Lung (tissue), 11 donors: ENCODE measurements at regions not wholly inside any gene's neighbourhood (a gene's known extent, or its start where the extent isn't known, plus 50 kb on each side); places are given as distances from the start of the nearest gene placed in this dataset.

ENCODE experiments used
- ATAC-seq: fragments of 200-7000 bp; cut with Tn5 transposase; one replicate; pipeline ENCODE4 v1.9.1; 2020; ENCODE audit warnings: moderate number of reproducible peaks; ENCODE audit not compliant: insufficient read depth, low FRiP score
- DNase-seq, 3 donors: peaks; one replicate each; pipeline ENCODE4 v3.0.0-alpha.2; 2013 to 2017
- H3K27ac ChIP-seq, 2 donors: one replicate each; pipeline ENCODE4 v1.5.1; 2013; ENCODE audit warnings: mild to moderate bottlenecking in 2 of 2, moderate library complexity in 2 of 2, control low read depth in 1 of 2, inconsistent platforms in 1 of 2, low read depth in 1 of 2, low read length in 1 of 2
- H3K27me3 ChIP-seq, 3 donors: one replicate each; pipeline ENCODE4 v1.5.1; 2013; ENCODE audit warnings: low read length in 2 of 3; ENCODE audit not compliant: control insufficient read depth in 3 of 3, insufficient read depth in 3 of 3
- H3K36me3 ChIP-seq, 4 donors: one replicate each; pipeline ENCODE4 v1.5.1; 2013; ENCODE audit warnings: low read length in 4 of 4, mild to moderate bottlenecking in 1 of 4, moderate library complexity in 1 of 4; ENCODE audit not compliant: control insufficient read depth in 4 of 4, insufficient read depth in 4 of 4
- H3K4me1 ChIP-seq, 5 donors: one replicate each; pipeline ENCODE4 v1.5.1; 2013; ENCODE audit warnings: low read length in 5 of 5, mild to moderate bottlenecking in 2 of 5, moderate library complexity in 1 of 5; ENCODE audit not compliant: control insufficient read depth in 5 of 5, insufficient read depth in 5 of 5
- H3K4me3 ChIP-seq: one replicate; pipeline ENCODE4 v1.5.1; 2013; ENCODE audit warnings: mild to moderate bottlenecking, control low read depth, moderate library complexity
- H3K9ac ChIP-seq, 2 donors: one replicate each; pipeline ENCODE4 v1.5.1; 2013; ENCODE audit warnings: low read length in 2 of 2, control low read depth in 1 of 2; ENCODE audit not compliant: insufficient read depth in 1 of 2
- H3K9me3 ChIP-seq, 4 donors: one replicate each; pipeline ENCODE4 v1.5.1; 2013; ENCODE audit warnings: low read length in 3 of 4, mild to moderate bottlenecking in 1 of 4, moderate library complexity in 1 of 4; ENCODE audit not compliant: control insufficient read depth in 4 of 4, insufficient read depth in 3 of 4
- WGBS, 2 donors: extraction: QIAGEN DNeasy Blood & Tissue Kit; methylation state at CpG; one replicate each; pipeline ENCODE4 v1.1.7; 2013; 5-methylcytosine and 5-hydroxymethylcytosine counted together
- TF ChIP-seq, protein P1 (sequence below): IDR thresholded peaks from 2 replicates; pipeline ENCODE4 v1.5.1; 2012; ENCODE audit warnings: mild to moderate bottlenecking; ENCODE audit errors: control extremely low read depth, extremely low read depth
- donor health status: control.
- donor health status: control.
- donor health status: Bipolar disorder and iron deficiency.
- donor health status: healthy.
- donor health status: DM: yes; HTN: yes; CAD: no.

DNA sequence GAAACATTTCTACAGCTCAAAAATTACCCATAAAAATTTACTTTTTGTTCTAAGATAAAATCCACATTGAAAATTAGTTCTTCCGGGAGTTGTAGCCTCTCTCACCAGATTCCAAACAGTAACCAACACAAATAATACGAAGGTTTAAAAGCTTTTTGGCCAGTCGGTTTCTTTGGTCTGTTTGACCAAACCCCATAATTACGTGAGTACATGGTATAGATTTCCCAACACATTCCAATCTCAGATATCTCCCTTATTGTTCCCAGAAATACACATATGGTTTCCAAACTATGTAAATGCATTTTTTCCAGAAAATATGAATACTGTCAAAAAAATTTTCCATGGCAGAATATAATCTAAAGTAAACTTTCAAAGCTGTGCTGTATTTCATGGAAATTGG is 722.0 kb downstream of the KCNJ2 start:
- no peak for DNase-seq
- H3K4me1 ChIP-seq: no peaks in the 10 kb centered on the region
- TF ChIP-seq, protein P1, sequence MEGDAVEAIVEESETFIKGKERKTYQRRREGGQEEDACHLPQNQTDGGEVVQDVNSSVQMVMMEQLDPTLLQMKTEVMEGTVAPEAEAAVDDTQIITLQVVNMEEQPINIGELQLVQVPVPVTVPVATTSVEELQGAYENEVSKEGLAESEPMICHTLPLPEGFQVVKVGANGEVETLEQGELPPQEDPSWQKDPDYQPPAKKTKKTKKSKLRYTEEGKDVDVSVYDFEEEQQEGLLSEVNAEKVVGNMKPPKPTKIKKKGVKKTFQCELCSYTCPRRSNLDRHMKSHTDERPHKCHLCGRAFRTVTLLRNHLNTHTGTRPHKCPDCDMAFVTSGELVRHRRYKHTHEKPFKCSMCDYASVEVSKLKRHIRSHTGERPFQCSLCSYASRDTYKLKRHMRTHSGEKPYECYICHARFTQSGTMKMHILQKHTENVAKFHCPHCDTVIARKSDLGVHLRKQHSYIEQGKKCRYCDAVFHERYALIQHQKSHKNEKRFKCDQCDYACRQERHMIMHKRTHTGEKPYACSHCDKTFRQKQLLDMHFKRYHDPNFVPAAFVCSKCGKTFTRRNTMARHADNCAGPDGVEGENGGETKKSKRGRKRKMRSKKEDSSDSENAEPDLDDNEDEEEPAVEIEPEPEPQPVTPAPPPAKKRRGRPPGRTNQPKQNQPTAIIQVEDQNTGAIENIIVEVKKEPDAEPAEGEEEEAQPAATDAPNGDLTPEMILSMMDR: no peak
- H3K36me3 ChIP-seq: no peaks in the 10 kb centered on the region
- 79 to 89% methylated on average over 4 of the region's 4 CpGs for WGBS, 2 donors
- H3K27me3 ChIP-seq: no peaks in the 10 kb centered on the region
- no peak overlapping the region for H3K4me3 ChIP-seq
- no peak overlapping the region for H3K9ac ChIP-seq
- H3K9me3 ChIP-seq: no peaks in the 10 kb centered on the region
- no peak for ATAC-seq
- no peak overlapping the region for H3K27ac ChIP-seq

DNA sequence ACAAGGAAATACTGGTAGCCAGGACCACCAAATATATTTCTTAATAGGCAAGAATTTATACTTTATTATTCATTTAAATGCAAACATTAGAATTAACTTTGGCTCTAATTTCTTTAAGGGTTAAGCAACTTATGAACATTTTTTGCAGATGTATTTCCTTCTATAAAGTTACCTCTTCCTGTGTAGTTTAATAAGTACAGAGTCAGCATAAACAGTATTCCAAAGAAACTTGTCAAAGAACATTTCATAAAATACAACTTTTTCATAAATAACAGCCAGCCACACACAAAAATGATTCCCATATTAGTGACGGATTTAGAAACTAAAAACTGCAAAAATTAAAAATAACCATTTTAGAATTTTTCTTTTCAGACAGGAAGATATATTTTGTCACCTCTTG is 723.2 kb downstream of the KCNJ2 start:
- Histone ChIP-seq H3K27ac (no peak overlapping the region), H3K9ac (no peak overlapping the region), H3K27me3 (no peaks in the 10 kb centered on the region), H3K4me1 (no peaks in the 10 kb centered on the region), H3K9me3 (no peaks in the 10 kb centered on the region), H3K36me3 (no peaks in the 10 kb centered on the region), H3K4me3 (no peak overlapping the region)
- TF ChIP-seq, protein P1: no peak
- DNase-seq (no peak), ATAC-seq (no peak)
- WGBS, 2 donors: 73 to 84% methylated on average over 1 of the region's 1 CpG

DNA sequence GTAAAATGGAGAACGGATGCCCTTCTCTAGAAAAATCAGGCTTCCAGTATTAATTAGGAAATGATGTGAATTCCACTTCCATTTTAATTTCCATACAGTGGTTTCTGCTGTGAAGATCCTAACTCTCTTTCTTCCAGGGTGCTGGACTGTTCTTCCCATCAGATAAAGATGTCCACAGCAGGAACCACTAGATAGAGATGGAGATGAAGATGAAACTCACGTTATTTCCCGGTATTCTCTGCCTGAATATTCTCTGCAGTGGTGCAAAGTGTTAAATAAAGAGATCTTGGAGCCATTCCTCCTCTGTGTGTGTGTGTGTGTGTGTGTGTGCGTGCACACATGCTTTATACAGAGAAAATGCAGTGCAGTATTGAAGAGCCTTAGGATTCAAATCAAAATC is 727.5 kb downstream of the KCNJ2 start:
- Histone ChIP-seq H3K36me3 (no peaks in the 10 kb centered on the region), H3K4me1 (no peaks in the 10 kb centered on the region), H3K9me3 (peaks cover 0 to 6% (median 0%) of the 10 kb centered on the region in 4 donors), H3K4me3 (no peak overlapping the region), H3K9ac (no peak overlapping the region), H3K27me3 (no peaks in the 10 kb centered on the region), H3K27ac (no peak overlapping the region)
- DNase-seq: no peak
- 59 to 80% methylated on average over 4 of the region's 4 CpGs for WGBS, 2 donors
- TF ChIP-seq, protein P1: no peak
- ATAC-seq: no peak

DNA sequence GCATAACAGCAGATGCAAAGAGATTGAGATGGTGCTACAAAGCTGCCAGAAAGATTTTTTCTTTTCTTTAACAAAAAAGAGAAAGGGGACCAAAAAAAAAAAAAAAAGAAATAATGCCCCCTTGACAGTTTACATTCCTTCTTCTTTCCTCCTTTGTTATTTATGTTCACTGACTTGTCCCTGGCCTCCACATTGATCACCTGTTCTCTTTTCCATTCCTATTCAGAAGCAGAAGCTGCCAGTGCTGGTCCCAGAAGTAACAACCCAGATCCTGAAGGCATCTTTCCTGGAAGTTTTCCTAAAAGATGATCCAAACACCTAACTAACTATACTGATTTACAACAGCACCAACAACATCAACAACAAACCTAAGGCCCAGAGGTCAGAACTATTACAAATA is 728.1 kb downstream of the KCNJ2 start:
- DNase-seq (no peak), ATAC-seq (no peak)
- H3K4me3 ChIP-seq: no peak overlapping the region
- no peaks in the 10 kb centered on the region for H3K27me3 ChIP-seq
- peaks cover 0 to 6% (median 2%) of the 10 kb centered on the region in 4 donors for H3K9me3 ChIP-seq
- TF ChIP-seq, protein P1: no peak
- no peaks in the 10 kb centered on the region for H3K4me1 ChIP-seq
- no peaks in the 10 kb centered on the region for H3K36me3 ChIP-seq
- no peak overlapping the region for H3K9ac ChIP-seq
- H3K27ac ChIP-seq: no peak overlapping the region
